ENCODE measurements at regions not wholly inside any gene's neighbourhood (a gene's known extent, or its start where the extent isn't known, plus 50 kb on each side); places are given as distances from the start of the nearest gene placed in this dataset.

DNA sequence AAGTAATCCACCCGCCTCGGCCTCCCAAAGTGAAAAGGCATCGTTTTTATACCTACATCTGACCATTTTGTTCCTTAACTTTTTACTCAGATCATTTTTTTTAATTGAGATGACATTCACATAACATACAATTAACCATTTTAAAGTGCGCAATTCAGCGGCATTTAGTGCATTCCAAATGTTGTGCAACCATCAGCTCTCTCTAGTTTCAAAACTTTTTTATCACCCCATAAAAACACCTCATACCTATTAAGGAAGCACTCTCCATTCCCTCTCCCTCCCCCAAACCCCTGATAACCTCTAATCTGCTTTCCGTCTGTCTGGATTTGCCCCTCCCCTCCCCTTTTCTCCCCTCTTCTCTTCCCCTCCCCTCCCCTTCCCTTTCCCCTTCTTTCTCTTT, 310.1 kb downstream of the UACA start:
- TF ChIP-seq, protein P1, sequence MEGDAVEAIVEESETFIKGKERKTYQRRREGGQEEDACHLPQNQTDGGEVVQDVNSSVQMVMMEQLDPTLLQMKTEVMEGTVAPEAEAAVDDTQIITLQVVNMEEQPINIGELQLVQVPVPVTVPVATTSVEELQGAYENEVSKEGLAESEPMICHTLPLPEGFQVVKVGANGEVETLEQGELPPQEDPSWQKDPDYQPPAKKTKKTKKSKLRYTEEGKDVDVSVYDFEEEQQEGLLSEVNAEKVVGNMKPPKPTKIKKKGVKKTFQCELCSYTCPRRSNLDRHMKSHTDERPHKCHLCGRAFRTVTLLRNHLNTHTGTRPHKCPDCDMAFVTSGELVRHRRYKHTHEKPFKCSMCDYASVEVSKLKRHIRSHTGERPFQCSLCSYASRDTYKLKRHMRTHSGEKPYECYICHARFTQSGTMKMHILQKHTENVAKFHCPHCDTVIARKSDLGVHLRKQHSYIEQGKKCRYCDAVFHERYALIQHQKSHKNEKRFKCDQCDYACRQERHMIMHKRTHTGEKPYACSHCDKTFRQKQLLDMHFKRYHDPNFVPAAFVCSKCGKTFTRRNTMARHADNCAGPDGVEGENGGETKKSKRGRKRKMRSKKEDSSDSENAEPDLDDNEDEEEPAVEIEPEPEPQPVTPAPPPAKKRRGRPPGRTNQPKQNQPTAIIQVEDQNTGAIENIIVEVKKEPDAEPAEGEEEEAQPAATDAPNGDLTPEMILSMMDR (IDR thresholded peaks at IDR 0.05; ENCODE audit: low read depth, low read length, poor library complexity, severe bottlenecking), result no peak
- no peak for TF ChIP-seq EZH2phosphoT487 (IDR thresholded peaks at IDR 0.05; ENCODE audit: borderline replicate concordance, low read length)
